ENCODE measurements at regions not wholly inside any gene's neighbourhood (a gene's known extent, or its start where the extent isn't known, plus 50 kb on each side); places are given as distances from the start of the nearest gene placed in this dataset.
"Not testable (repeated sequence)": the region's sequence is repeated elsewhere in the genome, so short reads cannot be mapped to it uniquely, and the experiment has no call there.

GRCh38 chrX:87941841-87942240, 424.2 kb downstream of the KLHL4 start:
- no peak for DNase-seq (ENCODE audit: low read depth)

- no peak for DNase-seq (ENCODE audit: low read depth)
Measured at GRCh38 chrX:87961471-87961870, 443.9 kb downstream of the KLHL4 start.

GRCh38 chrX:87968118-87968517, 450.5 kb downstream of the KLHL4 start:
- DNase-seq (ENCODE audit: low read depth) = no peak

DNA sequence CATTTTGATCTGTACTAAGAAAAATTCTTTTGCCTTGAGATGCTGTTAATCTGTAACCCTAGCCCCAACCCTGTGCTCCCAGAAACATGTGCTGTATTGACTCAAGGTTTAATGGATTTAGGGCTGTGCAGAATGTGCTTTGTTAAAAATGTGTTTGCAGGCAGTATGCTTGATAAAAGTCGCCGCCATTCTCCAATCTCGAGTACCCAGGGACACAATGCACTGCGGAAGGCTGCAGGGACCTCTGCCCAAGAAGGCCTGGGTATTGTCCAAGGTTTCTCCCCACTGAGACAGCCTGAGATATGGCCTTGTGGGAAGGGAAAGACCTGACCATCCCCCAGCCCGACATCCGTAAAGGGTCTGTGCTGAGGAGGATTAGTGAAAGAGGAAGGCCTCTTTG, 454.5 kb downstream of the KLHL4 start:
- DNase-seq (ENCODE audit: low read depth) = not testable (repeated sequence)

GRCh38 chrX:87975365-87975764, 457.8 kb downstream of the KLHL4 start:
- no peak for DNase-seq (ENCODE audit: low read depth)

GRCh38 chrX:88007873-88008272, 490.3 kb downstream of the KLHL4 start:
- not testable (repeated sequence) for DNase-seq (ENCODE audit: low read depth)

DNA sequence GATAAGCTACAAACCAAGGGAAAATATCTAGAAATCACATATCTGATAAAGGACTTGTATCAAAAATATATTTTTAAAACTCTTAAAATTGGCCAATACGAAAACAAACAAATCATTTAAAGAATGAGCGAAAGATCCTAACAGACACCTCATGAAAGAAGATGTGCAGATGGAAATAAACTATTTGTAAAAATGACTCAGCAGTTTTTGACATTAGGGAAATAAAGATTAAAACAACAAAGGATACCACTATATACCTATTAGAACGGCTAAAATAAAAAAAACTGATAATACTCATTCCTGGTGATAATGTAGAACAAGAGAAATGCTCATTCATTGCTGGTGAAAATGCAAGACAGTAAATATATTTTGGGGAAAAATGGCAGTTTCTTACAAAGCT, 506.4 kb downstream of the KLHL4 start:
- no peak for DNase-seq (ENCODE audit: low read depth)

GRCh38 chrX:88072339-88073030, 554.9 kb downstream of the KLHL4 start:
- no peak for DNase-seq (ENCODE audit: low read depth)

DNA sequence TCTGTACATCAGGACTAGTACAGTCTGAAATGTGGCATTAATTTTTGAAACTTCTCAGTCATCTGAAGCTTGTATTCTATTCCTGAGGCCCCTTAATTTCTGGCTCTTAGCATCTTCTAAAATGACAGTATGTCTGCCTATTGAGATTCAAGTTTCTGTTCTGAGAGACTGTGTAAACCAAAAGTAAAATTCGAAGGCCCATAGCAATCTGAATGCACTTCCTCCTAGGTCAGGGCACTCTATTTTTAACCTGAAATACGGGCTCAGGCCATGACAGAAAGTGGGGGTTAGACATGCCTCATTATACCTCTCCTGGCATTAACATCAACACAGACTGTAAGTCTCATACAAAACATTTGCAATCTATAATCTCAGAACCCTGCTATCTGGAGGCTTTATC, 584.4 kb downstream of the KLHL4 start:
- no peak for DNase-seq (ENCODE audit: low read depth)

- peak; percentile 0 for DNase-seq (ENCODE audit: low read depth)
Measured at GRCh38 chrX:88135735-88136134, 611.3 kb upstream of the CPXCR1 start.

GRCh38 chrX:88136328-88136727, 610.7 kb upstream of the CPXCR1 start:
- DNase-seq (ENCODE audit: low read depth) = no peak

DNA sequence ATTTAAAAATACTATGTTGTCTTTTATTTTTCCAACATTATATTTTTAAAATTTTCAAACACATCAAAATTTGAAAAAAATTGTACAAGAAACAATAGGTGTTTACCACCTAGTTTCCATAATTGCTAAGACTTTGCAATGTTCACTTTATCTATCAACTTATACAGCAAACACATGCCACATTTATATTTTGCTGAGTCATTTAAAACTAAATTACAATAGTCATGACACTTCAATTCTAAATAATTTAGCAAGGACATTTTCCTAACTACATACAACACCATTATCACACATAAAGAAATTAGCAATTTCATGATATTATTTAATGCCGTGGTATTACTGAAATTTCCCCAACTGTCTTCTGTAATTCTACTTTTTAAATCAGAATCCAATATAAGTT, 600.4 kb upstream of the CPXCR1 start:
- no peak for DNase-seq (ENCODE audit: low read depth)

DNA sequence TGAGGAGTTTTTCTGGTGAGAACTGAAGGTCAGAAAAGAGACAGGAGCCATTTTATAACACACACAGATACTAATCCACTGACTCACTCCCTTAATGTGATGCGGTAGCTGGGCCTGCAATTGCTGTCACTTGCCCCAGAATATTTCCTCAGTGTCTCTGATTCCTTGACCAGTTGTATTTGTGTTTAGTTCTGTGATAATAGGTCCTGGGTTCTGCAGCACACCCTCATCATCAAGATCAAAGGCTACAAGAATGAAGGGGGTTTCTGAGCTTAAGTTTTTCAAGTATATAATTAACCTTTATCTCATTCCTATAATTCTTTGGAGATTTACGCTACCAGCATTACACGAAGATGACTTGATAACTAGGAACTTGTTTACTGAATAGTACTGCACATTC, 576.5 kb upstream of the CPXCR1 start:
- DNase-seq (ENCODE audit: low read depth) = no peak

- not testable (repeated sequence) for DNase-seq (ENCODE audit: low read depth)
Measured at GRCh38 chrX:88173932-88174440, 573.0 kb upstream of the CPXCR1 start.

- no peak for DNase-seq (ENCODE audit: low read depth)
Measured at GRCh38 chrX:88202149-88202548, 544.9 kb upstream of the CPXCR1 start.

DNA sequence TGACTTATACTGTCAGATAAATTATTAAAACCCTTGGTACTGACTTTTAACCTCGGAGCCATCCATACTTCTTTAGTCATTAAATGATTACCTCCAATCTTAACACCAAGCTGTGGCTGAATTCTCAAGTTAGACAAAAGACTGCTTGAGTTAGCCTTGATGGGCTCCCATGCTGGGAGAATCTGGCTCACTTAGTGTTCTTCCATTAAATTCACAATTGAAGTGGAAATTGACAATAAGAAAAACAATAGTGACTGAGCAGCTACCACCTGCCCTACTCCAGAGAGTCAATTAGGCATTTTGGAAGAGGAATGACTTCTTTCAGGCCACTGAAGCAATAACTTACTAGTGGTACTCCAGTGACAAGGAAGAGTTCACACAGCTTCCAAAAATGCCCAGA, 503.0 kb upstream of the CPXCR1 start:
- DNase-seq (ENCODE audit: low read depth) = no peak

DNA sequence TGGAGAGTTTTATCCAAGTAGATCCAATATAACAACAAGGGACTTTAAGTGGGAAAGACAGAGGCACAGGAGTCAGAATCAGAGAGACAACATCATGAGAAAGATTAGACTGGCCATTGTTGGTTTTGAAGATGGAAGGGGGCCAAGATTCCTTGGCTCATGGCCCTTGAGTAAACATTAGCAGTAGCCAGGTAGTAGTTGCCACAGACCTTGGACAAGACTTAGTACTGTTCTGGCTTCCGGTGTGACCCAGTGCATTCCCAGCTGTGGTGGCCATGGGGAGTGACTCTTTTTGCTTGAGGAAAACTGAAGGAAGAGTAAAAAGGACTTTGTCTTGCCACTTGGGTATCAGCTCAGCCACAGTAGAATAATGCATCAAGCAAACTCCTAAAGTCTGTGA, 462.2 kb upstream of the CPXCR1 start:
- no peak for DNase-seq (ENCODE audit: low read depth)

DNA sequence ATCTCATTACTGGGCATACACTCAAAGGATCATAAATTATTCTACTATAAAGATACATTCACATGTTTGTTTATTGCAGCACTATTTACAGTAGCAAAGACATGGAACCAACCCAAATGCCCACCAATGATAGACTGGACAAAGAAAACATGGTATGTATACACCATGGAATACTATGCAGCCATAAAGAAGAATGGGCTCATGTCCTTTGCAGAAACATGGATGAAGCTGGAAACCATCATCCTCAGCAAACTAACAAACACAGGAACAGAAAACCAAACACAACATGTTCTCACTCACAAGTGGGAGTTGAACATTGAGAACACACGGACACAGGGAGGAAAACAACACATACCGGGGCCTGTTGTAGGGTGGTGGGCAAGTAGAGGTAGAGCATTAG, 433.1 kb upstream of the CPXCR1 start:
- not testable (repeated sequence) for DNase-seq (ENCODE audit: low read depth)

DNA sequence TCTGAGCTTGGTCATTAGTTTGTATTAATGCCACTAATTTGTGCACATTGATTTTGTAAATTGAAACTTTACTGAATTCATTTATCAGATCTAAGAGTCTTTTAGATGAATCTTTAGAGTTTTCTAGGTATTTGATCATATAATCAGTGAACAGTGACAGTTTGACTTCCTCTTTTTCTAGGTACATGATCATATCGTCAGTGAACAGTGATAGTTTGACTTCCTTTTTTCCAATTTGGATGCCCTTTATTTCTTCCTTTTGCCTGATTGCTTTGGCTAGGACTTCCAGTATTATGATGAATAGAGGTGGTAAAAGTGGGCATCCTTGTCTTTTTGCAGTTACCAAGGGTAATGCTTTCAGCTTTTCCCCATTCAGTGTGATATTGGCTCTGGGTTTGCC, 421.4 kb upstream of the CPXCR1 start:
- no peak for DNase-seq (ENCODE audit: low read depth)

GRCh38 chrX:88355252-88355651, 391.8 kb upstream of the CPXCR1 start:
- DNase-seq (ENCODE audit: low read depth) = no peak

DNA sequence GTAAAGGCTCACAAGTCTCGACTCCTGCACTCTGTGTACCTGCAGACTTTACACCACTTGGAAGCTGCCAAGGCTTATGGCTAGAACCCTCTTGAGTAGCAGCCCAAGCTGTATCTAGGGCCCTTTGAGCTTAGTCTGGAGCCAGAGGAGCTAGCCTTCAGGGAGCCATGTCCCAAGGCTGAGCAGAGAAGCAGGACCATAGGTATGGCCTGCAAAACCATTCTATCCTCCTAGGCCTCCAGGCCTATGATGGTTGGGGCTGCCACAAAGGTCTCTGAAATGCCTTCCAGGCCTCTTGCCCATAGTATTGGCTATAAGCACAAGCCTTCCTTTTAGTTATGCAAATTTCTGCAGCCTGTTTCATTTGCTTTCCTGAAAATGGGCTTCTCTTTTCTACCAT, 380.7 kb upstream of the CPXCR1 start:
- no peak for DNase-seq (ENCODE audit: low read depth)

- DNase-seq (ENCODE audit: low read depth) = no peak
Measured at GRCh38 chrX:88378406-88378805, 368.6 kb upstream of the CPXCR1 start.

DNA sequence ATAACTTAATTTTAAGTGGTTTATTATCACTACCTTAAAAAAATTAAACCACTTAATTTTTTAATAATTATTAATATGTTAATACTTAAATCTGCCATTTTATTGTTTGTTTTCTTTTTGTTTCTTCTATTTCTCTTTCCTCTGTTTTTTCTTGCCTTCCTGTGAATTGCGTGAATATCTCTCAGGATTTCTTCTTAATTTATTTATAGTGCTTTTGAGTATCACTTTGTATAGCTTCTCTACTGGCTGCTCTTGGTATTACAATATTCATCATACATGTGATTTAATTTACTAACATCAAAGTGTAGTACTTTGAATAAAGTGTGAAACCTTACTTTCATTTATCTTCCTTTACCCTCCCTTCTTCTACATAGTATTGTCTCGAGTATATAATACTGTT, 349.5 kb upstream of the CPXCR1 start:
- DNase-seq (ENCODE audit: low read depth) = no peak

DNA sequence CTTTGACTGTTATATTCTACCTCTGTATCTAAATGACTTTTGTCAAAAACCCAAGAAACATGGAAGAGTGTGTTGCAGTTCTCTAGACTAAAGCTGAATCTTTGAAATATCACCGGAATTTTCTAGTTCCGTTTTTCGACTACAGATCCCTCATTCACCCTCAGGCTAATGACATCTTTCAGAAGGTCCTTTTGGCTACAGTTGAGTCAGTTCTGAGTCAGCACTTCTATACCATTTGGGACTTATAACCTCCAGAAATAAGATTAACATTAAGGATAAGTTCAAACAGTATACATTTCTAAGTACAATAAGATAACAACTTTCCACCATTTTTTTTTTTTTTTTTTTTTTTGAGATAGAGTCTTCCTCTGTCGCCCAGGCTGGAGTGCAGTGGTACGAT, 331.0 kb upstream of the CPXCR1 start:
- DNase-seq (ENCODE audit: low read depth) = no peak
